Testis (tissue), 2 donors: ENCODE measurements at regions not wholly inside any gene's neighbourhood (a gene's known extent, or its start where the extent isn't known, plus 50 kb on each side); places are given as distances from the start of the nearest gene placed in this dataset.

ENCODE experiments used
- CTCF ChIP-seq, 3 experiments: fragments of 450-650 bp in 2 of 3; fragments of 200-600 bp in 1 of 3; sonication (generic) in 1 of 3; IDR thresholded peaks; one replicate each; pipeline ENCODE4 v1.5.1; 2016 to 2019; ENCODE audit warnings: antibody characterized with exemption in 3 of 3, mild to moderate bottlenecking in 2 of 3, moderate library complexity in 1 of 3
- POLR2A ChIP-seq: fragments of 450-650 bp; IDR thresholded peaks from one replicate; pipeline ENCODE4 v1.6.1; 2017; ENCODE audit warnings: antibody characterized with exemption, mild to moderate bottlenecking, moderate library complexity

- no peak for TF ChIP-seq CTCF (IDR thresholded peaks at IDR 0.05)
- no peak for TF ChIP-seq POLR2A
Measured at GRCh38 chr15:35748105-35748504, 202.1 kb upstream of the DPH6 start.
